GM12878 (cell line): ENCODE measurements at regions not wholly inside any gene's neighbourhood (a gene's known extent, or its start where the extent isn't known, plus 50 kb on each side); places are given as distances from the start of the nearest gene placed in this dataset.

Source experiments
- ATAC-seq: fragments of 200-7000 bp; cut with Tn5 transposase; 3 replicates; pipeline ENCODE4 v1.9.1; 2020; ENCODE audit warnings: mild to moderate bottlenecking, moderate library complexity
- BruUV-seq: library from RNA; stranded (reverse); fragments of 400-500 nt; replicated peaks from 2 replicates; lab custom pipeline; 2021; lab: Mats Ljungman, UMichigan
- CTCF ChIA-PET: fragments of 300-600 bp; sonication (Branson Sonifier 250); formaldehyde crosslinking; extraction: SDS; loops from one replicate; lab custom pipeline; 2021; ENCODE audit warnings: inconsistent platforms; lab: Yijun Ruan, JAX
- POLR2A ChIA-PET: fragments of 350-600 bp; formaldehyde crosslinking; extraction: SDS; loops from one replicate; lab custom pipeline; 2021; ENCODE audit warnings: inconsistent platforms; lab: Charles Lee
- RAD21 ChIA-PET: fragments of 300-600 bp; sonication (Branson Sonifier 250); formaldehyde crosslinking; loops from one replicate; lab custom pipeline; 2023; ENCODE audit warnings: antibody characterized with exemption; ENCODE audit not compliant: unreplicated experiment; lab: Charles Lee
- SMC1A ChIA-PET: fragments of 300-600 bp; sonication (Branson Sonifier 250); formaldehyde crosslinking; loops from one replicate; lab custom pipeline; 2023; ENCODE audit not compliant: unreplicated experiment, uncharacterized antibody; lab: Charles Lee
- DNase-seq: peaks from one replicate; pipeline ENCODE4 v3.0.0-alpha.2; 2011; ENCODE audit warnings: low read depth, low spot score
- FAIRE-seq: peaks from 3 replicates; lab custom pipeline; 2011; peaks lifted over from hg19 to GRCh38; lab: Jason Lieb, UNC
- H2AFZ ChIP-seq: 2 replicates; pipeline ENCODE4 v1.6.0; 2011; ENCODE audit warnings: low read depth, low read length, control low read depth; ENCODE audit not compliant: control insufficient read depth
- H3K27ac ChIP-seq: 2 replicates; pipeline ENCODE4 v1.5.1; 2011; ENCODE audit warnings: control low read depth; ENCODE audit not compliant: control insufficient read depth, insufficient read depth
- H3K27me3 ChIP-seq, 2 experiments: replicated peaks in 1 of 2; 2 replicates each; pipeline versions ENCODE4 v1.6.0 to v1.6.1; 2011; ENCODE audit warnings: low read length in 1 of 2; ENCODE audit not compliant: control insufficient read depth in 2 of 2, insufficient read depth in 2 of 2
- H3K36me3 ChIP-seq, 2 experiments: 2 replicates each; pipeline ENCODE4 v1.5.1; 2011; ENCODE audit warnings: low read length in 1 of 2; ENCODE audit not compliant: control insufficient read depth in 2 of 2, insufficient read depth in 2 of 2
- H3K4me1 ChIP-seq: 2 replicates; pipeline ENCODE4 v1.6.1; 2011; ENCODE audit warnings: mild to moderate bottlenecking, low read length, moderate library complexity, mixed read lengths; ENCODE audit not compliant: control insufficient read depth, insufficient read depth
- H3K4me2 ChIP-seq: 2 replicates; pipeline ENCODE4 v1.6.0; 2011; ENCODE audit warnings: control low read depth; ENCODE audit not compliant: control insufficient read depth, insufficient read depth
- H3K4me3 ChIP-seq: fragments of 200-600 bp; sonication (generic); 2 replicates; pipeline ENCODE4 v1.5.1; 2016
- H3K79me2 ChIP-seq: 2 replicates; pipeline ENCODE4 v1.6.0; 2011; ENCODE audit warnings: low read length; ENCODE audit not compliant: control insufficient read depth, insufficient read depth
- H3K9ac ChIP-seq: 2 replicates; pipeline ENCODE4 v1.8.0; 2011; ENCODE audit warnings: low read length, control low read depth, mixed read lengths; ENCODE audit not compliant: control insufficient read depth, insufficient read depth
- H3K9me3 ChIP-seq: replicated peaks from 3 replicates; pipeline ENCODE4 v1.5.1; 2011; ENCODE audit warnings: mild to moderate bottlenecking, low read length; ENCODE audit not compliant: control insufficient read depth, insufficient read depth
- H4K20me1 ChIP-seq: 2 replicates; pipeline ENCODE4 v1.6.0; 2011; ENCODE audit not compliant: control insufficient read depth, insufficient read depth
- NBN ChIP-seq: fragments of 450-650 bp; IDR thresholded peaks from 2 replicates; pipeline ENCODE4 v1.6.1; 2016
- NFYA ChIP-seq: IDR thresholded peaks from 2 replicates; pipeline ENCODE4 v1.6.1; 2011; ENCODE audit warnings: low read depth, mild to moderate bottlenecking, low read length, improper control_type of control experiment, borderline replicate concordance
- NFYB ChIP-seq: IDR thresholded peaks from 2 replicates; pipeline ENCODE4 v1.6.1; 2011; ENCODE audit warnings: low read depth, mild to moderate bottlenecking, low read length, improper control_type of control experiment, moderate library complexity; ENCODE audit not compliant: insufficient read depth
- SUPT20H ChIP-seq: IDR thresholded peaks from 2 replicates; pipeline ENCODE4 v1.6.1; 2011; ENCODE audit warnings: low read depth, mild to moderate bottlenecking, low read length, moderate library complexity, borderline replicate concordance; ENCODE audit not compliant: control insufficient read depth
- ZBTB11 ChIP-seq: fragments of 450-650 bp; formaldehyde crosslinking; IDR thresholded peaks from 2 replicates; pipeline ENCODE4 v1.5.0; 2022; ENCODE audit warnings: mild to moderate bottlenecking, missing genetic modification characterization
- WGBS: methylation state at CpG from one replicate; pipeline ENCODE4 v1.1.6; 2016; ENCODE audit warnings: low lambda C conversion rate; ENCODE audit not compliant: insufficient replicate concordance, insufficient coverage; ENCODE audit errors: missing lambda C conversion rate; 5-methylcytosine and 5-hydroxymethylcytosine counted together
- in situ Hi-C: fragments of 300-500 bp; cut with MboI; formaldehyde crosslinking; loops from 9 replicates; pipeline ENCODE4 v1.14.3; 2018; ENCODE audit warnings: mixed read lengths
- intact Hi-C: fragments of 100-400 bp; cut with micrococcal nuclease; formaldehyde crosslinking; loops from one replicate; pipeline ENCODE4 v1.14.2; 2022; ENCODE audit not compliant: unreplicated experiment

- no peak overlapping the region for H3K27ac ChIP-seq
- H3K4me2 ChIP-seq: no peak overlapping the region
- in situ Hi-C loops (no loop called here), intact Hi-C loops (no loop called here)
- ChIA-PET RAD21 (interaction anchor here (0.6 to 1.2 kb wide), 2 partner anchors 23 to 99 kb away, joined by 3 to 4 read pairs; no protein-coding TSS in a partner anchor), POLR2A (interaction anchor here (0.6 to 1.0 kb wide), 3 partner anchors 11 to 203 kb away, joined by 3 to 4 read pairs (median 3); no protein-coding TSS in a partner anchor), CTCF (interaction anchor here (0.6 to 0.7 kb wide), 4 partner anchors 49 to 91 kb away, joined by 3 read pairs; no protein-coding TSS in a partner anchor), SMC1A (interaction anchor here (0.8 to 1.4 kb wide), 9 partner anchors 12 to 126 kb away, joined by 3 to 6 read pairs (median 3); no protein-coding TSS in a partner anchor)
- no peak overlapping the region for H3K9ac ChIP-seq
- DNase-seq (no peak), ATAC-seq (no peak), FAIRE-seq (no peak)
- no peak overlapping the region for H3K4me3 ChIP-seq
- no peaks in the 10 kb centered on the region for H3K27me3 ChIP-seq
- H3K4me1 ChIP-seq: no peaks in the 10 kb centered on the region
- no TSS peak for BruUV-seq
- no peak for TF ChIP-seq NFYA
- H3K79me2 ChIP-seq: no peaks in the 10 kb centered on the region
- no peaks in the 10 kb centered on the region for H3K9me3 ChIP-seq
- no peak overlapping the region for H2AFZ ChIP-seq
- no peaks in the 10 kb centered on the region for H3K36me3 ChIP-seq
- H4K20me1 ChIP-seq: no peaks in the 10 kb centered on the region
Observed at GRCh38 chr11:13091373-13091772, 82.3 kb downstream of the RASSF10 start.

GRCh38 chr11:13091804-13092203 lies 82.7 kb downstream of the RASSF10 start:
- Histone ChIP-seq H4K20me1 (no peaks in the 10 kb centered on the region), H3K27ac (no peak overlapping the region), H3K4me1 (no peaks in the 10 kb centered on the region), H3K9ac (no peak overlapping the region), H3K4me2 (no peak overlapping the region), H2AFZ (no peak overlapping the region), H3K27me3 (no peaks in the 10 kb centered on the region), H3K36me3 (no peaks in the 10 kb centered on the region), H3K4me3 (no peak overlapping the region), H3K9me3 (no peaks in the 10 kb centered on the region), H3K79me2 (no peaks in the 10 kb centered on the region)
- POLR2A ChIA-PET: no interaction called here
- FAIRE-seq: no peak
- BruUV-seq: no TSS peak
- WGBS: 37% methylated on average over 1 of the region's 1 CpG
- SMC1A ChIA-PET: interaction anchor here (0.6 to 1.4 kb wide), 10 partner anchors 11 to 126 kb away, joined by 3 to 6 read pairs (median 3); no protein-coding TSS in a partner anchor
- intact Hi-C loops: no loop called here
- in situ Hi-C loops: no loop called here
- TF ChIP-seq SUPT20H: no peak
- no peak for TF ChIP-seq ZBTB11 (CRISPR knock-in tag)
- TF ChIP-seq NFYB: no peak
- TF ChIP-seq NBN: no peak
- DNase-seq: no peak
- RAD21 ChIA-PET: interaction anchor here (1.2 kb wide), 1 partner anchor 23 kb away, joined by 4 read pairs; no protein-coding TSS in a partner anchor
- CTCF ChIA-PET: interaction anchor here (0.6 to 0.7 kb wide), 4 partner anchors 49 to 91 kb away, joined by 3 read pairs; no protein-coding TSS in a partner anchor
- no peak for ATAC-seq
